ENCODE measurements at regions not wholly inside any gene's neighbourhood (a gene's known extent, or its start where the extent isn't known, plus 50 kb on each side); places are given as distances from the start of the nearest gene placed in this dataset.
"Not testable (repeated sequence)": the region's sequence is repeated elsewhere in the genome, so short reads cannot be mapped to it uniquely, and the experiment has no call there.

DNA sequence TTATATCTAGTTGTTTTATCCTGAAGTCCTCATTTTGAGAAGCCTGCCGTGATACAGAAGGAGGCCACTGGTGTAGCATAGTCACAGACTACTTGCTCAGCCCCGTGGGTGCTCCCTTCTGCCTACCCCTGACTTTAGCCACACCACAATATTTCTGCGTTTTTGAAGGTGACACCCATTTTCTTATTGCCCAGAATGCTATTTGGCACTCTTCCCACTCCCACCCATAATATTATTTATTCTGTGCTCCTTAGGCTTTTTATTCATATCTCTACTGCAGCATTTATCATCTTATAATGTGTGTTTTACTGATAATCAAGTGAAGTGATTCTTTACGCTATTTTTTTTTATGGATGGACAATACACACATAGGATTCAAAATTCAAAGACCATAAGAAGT lies 107.3 kb downstream of the OR2B2 start:
- DNase-seq = no peak

DNA sequence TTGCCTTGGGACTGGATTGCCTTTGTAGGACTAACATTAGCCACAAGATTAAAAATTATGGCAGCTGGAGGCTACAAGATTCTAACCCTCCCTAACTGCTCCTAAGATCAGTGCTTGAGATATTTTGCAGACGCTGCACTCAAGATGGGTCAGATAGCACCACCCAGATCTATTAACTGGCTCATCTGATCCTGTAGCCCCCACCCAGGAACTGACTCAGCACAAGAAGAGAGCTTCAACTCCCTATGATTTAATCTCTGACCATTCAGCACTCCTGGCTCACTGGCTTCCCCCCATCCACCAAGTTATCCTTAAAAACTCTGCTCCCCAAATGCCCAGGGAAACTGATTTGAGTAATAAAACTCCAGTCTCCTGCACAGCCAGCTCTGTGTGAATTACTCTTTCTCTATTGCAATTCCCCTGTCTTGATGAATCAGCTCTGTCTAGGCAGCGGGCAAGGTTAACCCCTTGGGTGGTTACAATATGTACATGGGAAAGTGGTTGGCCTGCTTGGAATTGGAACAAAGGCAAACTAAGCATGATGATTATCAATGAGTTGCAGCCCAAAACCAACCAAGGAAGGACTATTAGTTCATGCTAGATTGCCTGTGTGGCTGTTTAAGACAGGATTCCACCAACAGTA lies 111.3 kb downstream of the OR2B2 start:
- no peak for DNase-seq

- DNase-seq = no peak
These were observed 114.2 kb downstream of the OR2B2 start for GRCh38 chr6:27797960-27798359.

GRCh38 chr6:27796736-27797481 lies 115.3 kb downstream of the OR2B2 start:
- not testable (repeated sequence) for DNase-seq

DNA sequence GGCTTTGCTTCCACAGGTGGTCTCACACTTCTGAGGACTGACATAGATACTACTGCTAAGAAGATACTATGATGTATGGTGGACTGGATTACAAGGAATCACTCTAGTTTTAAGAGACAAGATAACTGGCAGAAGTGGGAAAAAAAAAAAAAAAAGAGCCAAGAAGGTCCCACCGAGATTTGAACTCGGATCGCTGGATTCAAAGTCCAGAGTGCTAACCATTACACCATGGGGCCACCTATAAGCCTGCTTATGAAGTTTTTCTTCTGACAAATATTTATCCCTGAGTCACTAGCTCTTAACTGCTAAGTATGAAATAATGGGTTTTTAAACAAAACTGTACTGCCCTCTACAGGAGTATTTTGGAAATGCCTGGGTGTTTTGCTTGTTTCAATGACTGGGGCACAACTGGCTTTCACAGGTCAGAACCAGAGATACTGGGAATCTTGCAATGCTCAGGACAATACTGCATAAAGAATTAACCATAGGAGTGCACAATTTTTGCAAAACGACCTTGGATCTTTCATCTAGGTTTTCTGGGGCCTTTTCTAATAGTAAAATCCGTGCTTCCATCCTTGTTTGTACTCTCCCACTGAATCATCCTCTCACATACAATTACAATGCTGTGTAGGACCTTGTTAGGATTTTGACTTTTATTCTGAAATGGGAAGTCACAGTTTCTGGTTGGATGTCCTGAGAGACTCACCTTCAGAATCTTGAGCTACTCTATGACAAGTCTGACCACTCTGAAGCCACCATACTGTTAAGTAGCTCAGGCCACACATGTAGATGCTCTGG lies 116.3 kb downstream of the OR2B2 start:
- DNase-seq = no peak

DNA sequence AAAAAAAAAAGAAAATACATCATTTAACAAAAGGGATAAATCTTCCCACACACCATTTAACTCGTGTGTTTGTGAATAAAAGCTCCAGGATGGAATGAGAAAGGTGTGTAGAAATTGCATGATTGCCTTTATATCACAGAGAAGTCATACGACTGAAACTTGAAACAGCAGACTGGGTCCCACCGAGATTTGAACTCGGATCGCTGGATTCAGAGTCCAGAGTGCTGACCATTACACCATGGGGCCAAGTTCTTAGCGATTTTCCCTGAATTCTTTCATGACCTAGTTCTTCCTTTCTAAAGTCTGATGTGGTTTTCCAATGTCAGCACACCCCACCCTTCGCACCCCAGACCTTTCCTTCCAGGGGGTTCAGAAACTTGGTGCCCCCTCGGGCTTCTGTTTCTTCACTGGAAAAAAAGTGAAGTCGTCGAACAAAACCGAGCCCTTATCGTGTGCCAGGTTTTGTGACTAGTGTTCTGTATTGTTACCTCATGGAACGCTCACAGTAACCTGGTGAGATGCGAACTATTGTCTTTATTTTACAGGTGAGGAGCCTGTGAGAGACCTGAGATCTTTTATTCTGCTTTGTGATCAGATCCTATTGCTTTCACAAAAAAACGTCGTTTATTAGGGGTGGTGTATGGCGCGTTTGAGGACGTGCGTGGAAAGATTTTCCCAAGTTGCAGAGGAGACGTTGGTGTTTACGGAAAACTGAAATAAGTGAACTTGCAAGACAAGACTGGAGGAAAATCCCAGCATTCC lies 120.8 kb downstream of the OR2B2 start:
- peak; percentile 56 for DNase-seq

- not testable (repeated sequence) for DNase-seq
These were observed 123.8 kb downstream of the OR2B2 start for GRCh38 chr6:27788376-27788775.

DNA sequence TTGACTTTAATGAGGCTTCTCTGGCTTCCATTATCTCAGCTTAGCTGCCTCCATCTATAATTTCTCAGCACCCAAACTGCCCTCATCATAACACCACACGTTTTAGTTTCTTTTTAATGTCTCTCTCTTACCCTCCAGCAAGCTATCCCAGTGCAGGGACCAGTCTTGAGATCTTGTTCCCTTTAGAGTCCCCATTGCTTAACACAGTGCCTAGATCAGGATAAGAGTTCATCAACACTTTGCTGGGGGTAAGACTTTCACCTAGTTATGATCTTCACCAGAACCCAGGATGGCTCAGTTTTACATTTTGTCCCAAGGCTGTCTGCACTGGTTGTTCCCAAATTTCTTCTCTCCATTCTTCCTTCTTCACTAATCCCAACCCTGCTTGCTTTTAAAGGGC lies 126.1 kb downstream of the OR2B2 start:
- no peak for DNase-seq

GRCh38 chr6:27785294-27785693 lies 126.9 kb downstream of the OR2B2 start:
- no peak for DNase-seq

GRCh38 chr6:27782748-27783147 lies 129.4 kb downstream of the OR2B2 start:
- DNase-seq = no peak

DNA sequence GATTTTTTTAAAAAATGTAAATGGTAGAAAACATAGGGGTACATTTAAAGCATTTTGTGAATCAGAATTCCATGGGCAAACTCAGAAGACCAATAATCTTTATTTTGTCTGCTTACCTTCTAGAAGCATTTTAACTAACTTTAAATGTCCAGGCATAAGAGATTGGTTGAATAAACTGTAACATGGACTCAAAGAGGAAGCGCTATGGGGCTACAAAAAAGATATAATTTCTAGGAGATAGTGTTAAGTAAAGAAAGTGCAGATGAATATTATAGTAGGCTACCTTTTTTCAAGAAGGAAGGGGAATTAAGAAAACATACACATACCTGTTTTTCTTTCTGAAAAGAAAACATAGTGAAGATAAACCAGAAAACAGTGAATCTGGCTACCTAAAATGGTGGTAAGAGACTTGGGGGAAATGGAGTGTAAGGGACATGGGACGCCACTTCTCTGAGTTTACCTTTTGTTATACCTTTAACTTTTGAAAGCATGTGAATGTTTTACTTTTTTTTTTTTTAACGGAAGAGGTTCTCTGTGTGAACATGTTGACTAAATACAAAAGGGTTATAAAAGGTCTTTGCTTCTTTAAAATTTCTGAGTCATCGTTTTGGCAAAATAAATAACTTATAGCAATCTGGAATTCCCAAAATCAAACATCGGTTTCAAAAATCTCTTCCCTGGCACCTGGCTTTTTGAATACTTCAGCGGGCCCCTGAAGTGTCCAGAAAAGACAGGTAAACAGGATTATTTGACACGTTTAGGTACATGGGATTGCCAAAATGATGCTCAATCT lies 133.4 kb downstream of the OR2B2 start:
- DNase-seq = no peak

DNA sequence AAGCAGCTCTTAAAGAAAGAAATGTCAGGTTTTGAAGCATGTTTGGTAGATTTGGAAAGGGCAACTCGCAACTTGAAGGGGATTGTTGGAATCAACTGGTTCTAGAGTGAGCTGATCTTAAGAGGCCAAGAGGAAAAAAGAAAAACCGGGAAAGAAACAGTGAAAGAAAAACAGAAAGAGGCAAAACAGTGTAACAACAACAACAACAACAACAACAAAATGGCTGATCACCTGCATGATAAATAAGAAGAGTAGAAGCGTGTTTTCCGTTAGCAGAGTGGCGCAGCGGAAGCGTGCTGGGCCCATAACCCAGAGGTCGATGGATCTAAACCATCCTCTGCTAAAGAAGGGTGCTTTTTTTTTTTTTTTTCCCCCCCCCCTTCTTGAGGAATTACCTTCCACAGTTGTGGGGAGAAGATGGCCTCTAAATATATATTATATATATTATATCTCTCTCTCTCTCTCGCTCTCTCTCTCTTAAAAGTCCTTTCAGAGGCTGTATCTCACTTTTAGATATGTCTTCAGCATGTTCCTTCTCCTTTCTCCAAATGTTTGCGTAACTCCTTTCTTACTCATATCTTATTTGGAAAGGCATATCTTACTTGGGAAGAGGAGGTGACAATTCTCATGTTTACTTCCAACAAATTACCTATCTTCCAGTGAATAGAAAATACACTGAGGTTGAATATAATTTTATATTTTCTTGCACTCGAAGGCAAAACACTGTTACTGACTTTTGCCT lies 134.4 kb downstream of the OR2B2 start:
- no peak for DNase-seq

DNA sequence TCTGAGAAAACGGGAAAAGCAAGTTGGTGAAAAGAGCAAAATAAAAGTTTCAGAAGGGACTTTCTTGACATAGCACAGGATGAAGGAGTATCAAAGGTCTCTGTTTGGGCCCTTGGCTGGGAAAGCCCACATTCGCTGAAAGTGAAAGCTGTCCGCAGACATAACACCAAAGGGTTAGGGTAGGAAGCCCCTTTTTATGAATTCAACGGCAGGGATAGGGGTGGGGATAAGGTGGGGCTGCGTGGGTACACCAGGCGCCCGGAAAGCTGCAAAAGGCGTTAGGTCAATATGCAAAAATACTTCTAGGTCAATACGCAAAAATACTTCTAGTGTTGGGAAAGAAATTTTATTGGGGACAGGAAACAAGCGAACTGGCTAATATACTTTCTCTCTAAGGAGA lies 135.1 kb downstream of the OR2B2 start:
- DNase-seq = no peak

DNA sequence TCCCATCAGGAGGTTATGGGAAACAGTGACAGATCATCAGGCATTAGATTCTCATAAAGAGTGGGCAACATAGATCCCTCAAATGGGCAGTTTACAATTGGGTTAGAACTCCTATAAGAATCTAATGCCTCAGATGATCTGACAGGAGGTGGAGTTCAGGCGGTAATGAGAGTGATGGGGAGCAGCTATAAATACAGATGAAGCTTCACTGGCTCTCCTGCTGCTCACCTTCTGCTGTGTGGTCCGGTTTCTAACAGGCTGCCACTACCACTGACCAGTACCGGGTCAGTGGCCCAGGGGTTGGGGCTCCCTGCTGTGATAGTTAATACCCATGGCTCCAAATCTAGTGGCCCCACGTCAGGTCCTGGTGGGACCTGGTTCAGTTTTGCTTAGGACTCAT lies 135.7 kb downstream of the OR2B2 start:
- DNase-seq = no peak

- no peak for DNase-seq
These were observed 136.4 kb downstream of the OR2B2 start for GRCh38 chr6:27775796-27776184.

DNA sequence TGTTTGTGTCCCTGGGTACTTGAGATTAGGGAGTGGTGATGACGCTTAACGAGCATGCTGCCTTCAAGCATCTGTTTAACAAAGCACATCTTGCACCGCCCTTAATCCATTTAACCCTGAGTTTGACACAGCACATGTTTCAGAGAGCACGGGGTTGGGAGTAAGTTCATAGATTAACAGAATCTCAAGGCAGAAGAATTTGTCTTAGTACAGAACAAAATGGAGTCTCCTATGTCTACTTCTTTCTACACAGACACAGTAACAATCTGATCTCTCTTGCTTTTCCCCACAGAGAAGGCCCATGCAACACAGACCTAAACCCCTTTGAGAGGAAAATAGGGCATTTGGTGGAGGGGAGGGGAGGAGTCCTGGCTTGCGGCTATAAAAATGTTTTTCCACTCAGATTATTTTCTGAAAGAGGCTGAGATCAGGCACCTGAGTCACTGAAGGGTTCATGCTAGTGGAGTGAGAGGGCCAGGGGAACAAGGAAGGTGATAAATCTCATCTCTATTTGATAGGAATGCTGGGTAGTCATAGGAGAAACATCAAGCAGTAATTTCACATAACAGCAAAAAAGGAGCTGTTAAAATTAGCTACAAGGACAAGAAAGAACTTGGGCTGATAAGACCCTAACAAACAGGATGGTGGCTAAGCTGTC lies 136.9 kb downstream of the OR2B2 start:
- DNase-seq = not testable (repeated sequence)

DNA sequence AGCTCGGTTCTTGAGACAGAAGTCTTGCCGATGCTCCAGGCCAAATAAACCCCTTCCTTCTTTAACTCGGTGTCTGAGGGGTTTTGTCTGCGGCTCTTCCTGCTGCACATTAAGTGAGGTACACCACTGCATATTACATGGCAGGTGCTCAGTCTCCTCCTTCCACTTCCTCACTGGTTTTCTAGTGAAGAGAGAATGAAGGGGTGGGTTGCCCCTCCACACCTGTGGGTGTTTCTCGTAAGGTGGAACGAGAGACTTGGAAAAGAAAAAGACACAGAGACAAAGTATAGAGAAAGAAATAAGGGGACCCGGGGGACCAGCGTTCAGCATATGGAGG lies 138.0 kb downstream of the OR2B2 start:
- not testable (repeated sequence) for DNase-seq

DNA sequence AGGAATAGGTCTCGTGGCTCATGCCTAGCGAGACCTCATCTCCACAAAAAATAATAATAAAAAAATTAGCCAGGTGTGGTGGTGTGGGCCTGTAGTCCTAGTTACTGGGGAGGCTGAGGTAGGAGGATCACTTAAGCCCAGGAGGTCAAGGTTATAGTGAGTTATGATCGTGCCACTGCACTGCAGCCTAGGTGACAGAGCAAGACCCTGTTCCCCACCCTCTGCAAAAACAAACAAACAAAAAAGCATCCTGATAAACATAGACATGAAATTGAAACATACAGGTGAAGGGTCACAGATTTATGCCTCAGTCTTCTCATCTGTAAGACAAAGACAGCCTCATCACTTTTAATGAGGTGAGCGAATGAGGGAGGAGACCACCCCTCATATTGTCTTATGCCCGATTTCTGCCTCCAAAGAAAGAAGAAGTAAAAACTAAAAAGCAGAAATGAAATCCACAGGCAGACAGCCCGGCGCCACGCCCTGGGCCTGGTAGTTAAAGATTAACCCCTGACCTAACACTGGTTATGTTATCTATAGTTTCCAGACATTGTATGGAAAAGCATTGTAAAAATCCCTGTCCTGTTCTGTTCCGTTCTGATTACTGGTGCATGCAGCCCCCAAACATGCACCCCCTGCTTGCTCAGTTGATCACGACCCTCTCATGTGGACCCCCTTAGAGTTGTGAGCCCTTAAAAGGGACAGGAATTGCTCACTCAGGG lies 138.5 kb downstream of the OR2B2 start:
- not testable (repeated sequence) for DNase-seq

GRCh38 chr6:27772261-27773001 lies 139.8 kb downstream of the OR2B2 start:
- DNase-seq = peak; percentile 86

- no peak for DNase-seq
These were observed 141.0 kb downstream of the OR2B2 start for GRCh38 chr6:27771235-27771634.
